Muscle layer of colon (tissue), 2 donors: ENCODE measurements at regions not wholly inside any gene's neighbourhood (a gene's known extent, or its start where the extent isn't known, plus 50 kb on each side); places are given as distances from the start of the nearest gene placed in this dataset.

Experiments
- H3K27ac ChIP-seq: one replicate; pipeline ENCODE4 v1.7.0; 2013; ENCODE audit warnings: low read depth, mild to moderate bottlenecking, low read length, moderate library complexity
- H3K27me3 ChIP-seq, 2 donors: one replicate each; pipeline ENCODE4 v1.7.0; 2013; ENCODE audit warnings: low read length in 2 of 2, mild to moderate bottlenecking in 2 of 2; ENCODE audit not compliant: insufficient read depth in 2 of 2, control insufficient read depth in 1 of 2
- H3K36me3 ChIP-seq: one replicate; pipeline ENCODE4 v1.7.0; 2013; ENCODE audit warnings: mild to moderate bottlenecking, low read length; ENCODE audit not compliant: insufficient read depth
- H3K4me1 ChIP-seq: one replicate; pipeline ENCODE4 v1.7.0; 2013; ENCODE audit warnings: mild to moderate bottlenecking, low read length; ENCODE audit not compliant: insufficient read depth
- H3K4me3 ChIP-seq, 2 donors: one replicate each; pipeline ENCODE4 v1.7.0; 2013; ENCODE audit warnings: low read length in 2 of 2, low read depth in 1 of 2, mild to moderate bottlenecking in 1 of 2, moderate library complexity in 1 of 2
- H3K9ac ChIP-seq: one replicate; pipeline ENCODE4 v1.7.0; 2013; ENCODE audit warnings: low read length
- H3K9me3 ChIP-seq: one replicate; pipeline ENCODE4 v1.7.0; 2013; ENCODE audit warnings: mild to moderate bottlenecking, low read length
- donor health status: abdominal sarcoma.
- donor health status: Adenocarcinoma of cecum.

GRCh38 chr13:61831026-61831425 lies 415.4 kb upstream of the PCDH20 start:
- Histone ChIP-seq H3K36me3 (no peaks in the 10 kb centered on the region), H3K27me3 (no peaks in the 10 kb centered on the region), H3K4me1 (no peaks in the 10 kb centered on the region), H3K9me3 (no peaks in the 10 kb centered on the region), H3K4me3 (no peak overlapping the region), H3K27ac (no peak overlapping the region), H3K9ac (no peak overlapping the region)

GRCh38 chr13:61830475-61830874 lies 414.8 kb upstream of the PCDH20 start:
- Histone ChIP-seq H3K4me1 (no peaks in the 10 kb centered on the region), H3K4me3 (no peak overlapping the region), H3K9me3 (no peaks in the 10 kb centered on the region), H3K27ac (no peak overlapping the region), H3K36me3 (no peaks in the 10 kb centered on the region), H3K9ac (no peak overlapping the region), H3K27me3 (no peaks in the 10 kb centered on the region)

- no peak overlapping the region for H3K9ac ChIP-seq
- no peak overlapping the region for H3K4me3 ChIP-seq
- no peaks in the 10 kb centered on the region for H3K36me3 ChIP-seq
- H3K27ac ChIP-seq, result no peak overlapping the region
- H3K27me3 ChIP-seq, result no peaks in the 10 kb centered on the region
- H3K4me1 ChIP-seq, result no peaks in the 10 kb centered on the region
- no peaks in the 10 kb centered on the region for H3K9me3 ChIP-seq
Measured at GRCh38 chr13:61824168-61824567, 408.5 kb upstream of the PCDH20 start.

- Histone ChIP-seq H3K4me3 (no peak overlapping the region), H3K9ac (no peak overlapping the region), H3K4me1 (no peaks in the 10 kb centered on the region), H3K27ac (no peak overlapping the region), H3K27me3 (no peaks in the 10 kb centered on the region), H3K36me3 (no peaks in the 10 kb centered on the region), H3K9me3 (no peaks in the 10 kb centered on the region)
Measured at GRCh38 chr13:61812286-61812685, 396.6 kb upstream of the PCDH20 start.

GRCh38 chr13:61810065-61810464 lies 394.4 kb upstream of the PCDH20 start:
- no peak overlapping the region for H3K27ac ChIP-seq
- H3K9me3 ChIP-seq, result no peaks in the 10 kb centered on the region
- no peak overlapping the region for H3K4me3 ChIP-seq
- H3K9ac ChIP-seq, result no peak overlapping the region
- no peaks in the 10 kb centered on the region for H3K36me3 ChIP-seq
- no peaks in the 10 kb centered on the region for H3K27me3 ChIP-seq
- H3K4me1 ChIP-seq, result no peaks in the 10 kb centered on the region

GRCh38 chr13:61797397-61797796 lies 381.7 kb upstream of the PCDH20 start:
- Histone ChIP-seq H3K27ac (no peak overlapping the region), H3K27me3 (no peaks in the 10 kb centered on the region), H3K4me1 (no peaks in the 10 kb centered on the region), H3K36me3 (no peaks in the 10 kb centered on the region), H3K9me3 (no peaks in the 10 kb centered on the region), H3K9ac (no peak overlapping the region), H3K4me3 (no peak overlapping the region)

- Histone ChIP-seq H3K4me1 (no peaks in the 10 kb centered on the region), H3K9ac (no peak overlapping the region), H3K27ac (no peak overlapping the region), H3K27me3 (no peaks in the 10 kb centered on the region), H3K9me3 (no peaks in the 10 kb centered on the region), H3K36me3 (no peaks in the 10 kb centered on the region), H3K4me3 (no peak overlapping the region)
Measured at GRCh38 chr13:61795580-61795979, 379.9 kb upstream of the PCDH20 start.

- Histone ChIP-seq H3K36me3 (no peaks in the 10 kb centered on the region), H3K4me3 (no peak overlapping the region), H3K9ac (no peak overlapping the region), H3K4me1 (no peaks in the 10 kb centered on the region), H3K27ac (no peak overlapping the region), H3K27me3 (no peaks in the 10 kb centered on the region), H3K9me3 (no peaks in the 10 kb centered on the region)
Measured at GRCh38 chr13:61779456-61779855, 363.8 kb upstream of the PCDH20 start.

- Histone ChIP-seq H3K9ac (no peak overlapping the region), H3K27ac (no peak overlapping the region), H3K9me3 (no peaks in the 10 kb centered on the region), H3K4me3 (no peak overlapping the region), H3K36me3 (no peaks in the 10 kb centered on the region), H3K4me1 (no peaks in the 10 kb centered on the region), H3K27me3 (no peaks in the 10 kb centered on the region)
Measured at GRCh38 chr13:61778531-61778930, 362.9 kb upstream of the PCDH20 start.

- no peak overlapping the region for H3K4me3 ChIP-seq
- H3K9me3 ChIP-seq, result no peaks in the 10 kb centered on the region
- no peak overlapping the region for H3K9ac ChIP-seq
- no peaks in the 10 kb centered on the region for H3K27me3 ChIP-seq
- no peak overlapping the region for H3K27ac ChIP-seq
- H3K36me3 ChIP-seq, result no peaks in the 10 kb centered on the region
- no peaks in the 10 kb centered on the region for H3K4me1 ChIP-seq
Measured at GRCh38 chr13:61777899-61778298, 362.2 kb upstream of the PCDH20 start.

GRCh38 chr13:61777271-61777670 lies 361.6 kb upstream of the PCDH20 start:
- H3K4me1 ChIP-seq, result no peaks in the 10 kb centered on the region
- no peaks in the 10 kb centered on the region for H3K27me3 ChIP-seq
- H3K9ac ChIP-seq, result no peak overlapping the region
- H3K27ac ChIP-seq, result no peak overlapping the region
- no peaks in the 10 kb centered on the region for H3K36me3 ChIP-seq
- no peaks in the 10 kb centered on the region for H3K9me3 ChIP-seq
- no peak overlapping the region for H3K4me3 ChIP-seq

- H3K27me3 ChIP-seq, result no peaks in the 10 kb centered on the region
- H3K27ac ChIP-seq, result no peak overlapping the region
- no peaks in the 10 kb centered on the region for H3K36me3 ChIP-seq
- H3K4me3 ChIP-seq, result no peak overlapping the region
- no peaks in the 10 kb centered on the region for H3K4me1 ChIP-seq
- no peaks in the 10 kb centered on the region for H3K9me3 ChIP-seq
- H3K9ac ChIP-seq, result no peak overlapping the region
Measured at GRCh38 chr13:61774903-61775302, 359.3 kb upstream of the PCDH20 start.
